PC-9 (cell line): ENCODE measurements at regions not wholly inside any gene's neighbourhood (a gene's known extent, or its start where the extent isn't known, plus 50 kb on each side); places are given as distances from the start of the nearest gene placed in this dataset.
"Not testable (repeated sequence)": the region's sequence is repeated elsewhere in the genome, so short reads cannot be mapped to it uniquely, and the experiment has no call there.

Source experiments
- EZH2 ChIP-seq: fragments of 200-600 bp; sonication (generic); IDR thresholded peaks from 2 replicates; pipeline ENCODE4 v1.8.0; 2017; ENCODE audit warnings: antibody characterized with exemption, low read depth
- TF ChIP-seq, protein P1 (sequence below): fragments of 200-600 bp; sonication (generic); conservative IDR thresholded peaks from 2 replicates; pipeline ENCODE4 v1.6.1; 2017; ENCODE audit warnings: mixed run types, antibody characterized with exemption, mild to moderate bottlenecking, moderate library complexity

GRCh38 chr3:75241226-75241962 lies 422.7 kb upstream of the FRG2C start:
- TF ChIP-seq, protein P1, sequence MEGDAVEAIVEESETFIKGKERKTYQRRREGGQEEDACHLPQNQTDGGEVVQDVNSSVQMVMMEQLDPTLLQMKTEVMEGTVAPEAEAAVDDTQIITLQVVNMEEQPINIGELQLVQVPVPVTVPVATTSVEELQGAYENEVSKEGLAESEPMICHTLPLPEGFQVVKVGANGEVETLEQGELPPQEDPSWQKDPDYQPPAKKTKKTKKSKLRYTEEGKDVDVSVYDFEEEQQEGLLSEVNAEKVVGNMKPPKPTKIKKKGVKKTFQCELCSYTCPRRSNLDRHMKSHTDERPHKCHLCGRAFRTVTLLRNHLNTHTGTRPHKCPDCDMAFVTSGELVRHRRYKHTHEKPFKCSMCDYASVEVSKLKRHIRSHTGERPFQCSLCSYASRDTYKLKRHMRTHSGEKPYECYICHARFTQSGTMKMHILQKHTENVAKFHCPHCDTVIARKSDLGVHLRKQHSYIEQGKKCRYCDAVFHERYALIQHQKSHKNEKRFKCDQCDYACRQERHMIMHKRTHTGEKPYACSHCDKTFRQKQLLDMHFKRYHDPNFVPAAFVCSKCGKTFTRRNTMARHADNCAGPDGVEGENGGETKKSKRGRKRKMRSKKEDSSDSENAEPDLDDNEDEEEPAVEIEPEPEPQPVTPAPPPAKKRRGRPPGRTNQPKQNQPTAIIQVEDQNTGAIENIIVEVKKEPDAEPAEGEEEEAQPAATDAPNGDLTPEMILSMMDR: not testable (repeated sequence)
- TF ChIP-seq EZH2: not testable (repeated sequence)
